B cell (primary cell): ENCODE measurements at regions not wholly inside any gene's neighbourhood (a gene's known extent, or its start where the extent isn't known, plus 50 kb on each side); places are given as distances from the start of the nearest gene placed in this dataset.

ENCODE experiments used
- ATAC-seq: fragments of 200-7000 bp; cut with Tn5 transposase; one replicate; pipeline ENCODE4 v1.10.0; 2021; ENCODE audit warnings: low read depth, mild to moderate bottlenecking, moderate number of reproducible peaks, moderate library complexity
- CTCF ChIA-PET: fragments of 350-600 bp; sonication (Branson Sonifier 250); formaldehyde crosslinking; loops from one replicate; lab custom pipeline; 2021; ENCODE audit warnings: antibody characterized with exemption, inconsistent platforms; lab: Charles Lee
- POLR2A ChIA-PET: fragments of 350-600 bp; sonication (Branson Sonifier 250); formaldehyde crosslinking; loops from one replicate; lab custom pipeline; 2021; ENCODE audit warnings: antibody characterized with exemption; lab: Charles Lee
- DNase-seq: peaks from one replicate; pipeline ENCODE4 v3.0.0; 2013
- H2AFZ ChIP-seq: 2 replicates; pipeline ENCODE4 v1.6.1; 2012; ENCODE audit warnings: mild to moderate bottlenecking, low read depth, low read length; ENCODE audit not compliant: insufficient read depth, poor library complexity, severe bottlenecking
- H3K27ac ChIP-seq, 2 donors: 1 replicate in 1 of 2; 2 replicates in 1 of 2; pipeline ENCODE4 v1.5.1; 2012 to 2013; ENCODE audit warnings: low read length in 2 of 2, mild to moderate bottlenecking in 2 of 2, moderate library complexity in 1 of 2
- H3K27me3 ChIP-seq, 4 experiments: fragments of 200-600 bp in 1 of 4; sonication (generic) in 1 of 4; replicated peaks in 1 of 4; 1 replicate in 2 of 4; 2 replicates in 2 of 4; pipeline versions ENCODE4 v1.6.1 to v1.7.0; 2013 to 2016; ENCODE audit warnings: low read length in 3 of 4, mild to moderate bottlenecking in 2 of 4, mixed read lengths in 1 of 4, moderate library complexity in 1 of 4; ENCODE audit not compliant: insufficient read depth in 4 of 4, control insufficient read depth in 3 of 4; ENCODE audit errors: control extremely low read depth in 1 of 4
- H3K36me3 ChIP-seq, 2 experiments: replicated peaks in 1 of 2; 1 replicate in 1 of 2; 2 replicates in 1 of 2; pipeline versions ENCODE4 v1.6.1 to v1.7.1; 2013; ENCODE audit warnings: low read length in 1 of 2; ENCODE audit not compliant: insufficient read depth in 2 of 2, control insufficient read depth in 1 of 2; ENCODE audit errors: control extremely low read depth in 1 of 2, extremely low read depth in 1 of 2
- H3K4me1 ChIP-seq, 2 donors: fragments of 200-600 bp in 1 of 2; sonication (generic) in 1 of 2; 1 replicate in 1 of 2; 2 replicates in 1 of 2; pipeline versions ENCODE4 v1.5.1 to v1.6.1; 2013 to 2017; ENCODE audit warnings: low read length in 2 of 2; ENCODE audit not compliant: control insufficient read depth in 2 of 2, insufficient read depth in 2 of 2
- H3K4me2 ChIP-seq: replicated peaks from 2 replicates; pipeline ENCODE3; 2012; ENCODE audit warnings: mild to moderate bottlenecking, low read depth, low read length; ENCODE audit not compliant: poor library complexity, severe bottlenecking
- H3K4me3 ChIP-seq, 5 experiments: fragments of 200-600 bp in 1 of 5; sonication (generic) in 1 of 5; 1 replicate in 3 of 5; 2 replicates in 2 of 5; pipeline versions ENCODE4 v1.5.1 to v1.7.0; 2011 to 2016; ENCODE audit warnings: low read length in 4 of 5, mild to moderate bottlenecking in 4 of 5, low read depth in 2 of 5, control low read depth in 1 of 5, moderate library complexity in 1 of 5; ENCODE audit not compliant: insufficient read depth in 1 of 5; ENCODE audit errors: control extremely low read depth in 1 of 5, extremely low read depth in 1 of 5
- H3K79me2 ChIP-seq: fragments of 200-600 bp; sonication (generic); one replicate; pipeline ENCODE4 v1.6.0; 2016; ENCODE audit warnings: low read length; ENCODE audit not compliant: control insufficient read depth, insufficient read depth
- H3K9ac ChIP-seq: fragments of 200-600 bp; sonication (generic); 2 replicates; pipeline ENCODE4 v1.6.1; 2017; ENCODE audit warnings: mild to moderate bottlenecking, low read length, moderate library complexity
- H3K9me3 ChIP-seq, 3 donors: one replicate each; pipeline versions ENCODE4 v1.6.1 to v1.7.1; 2013; ENCODE audit warnings: low read length in 2 of 3; ENCODE audit not compliant: control insufficient read depth in 2 of 3, insufficient read depth in 1 of 3; ENCODE audit errors: control extremely low read depth in 1 of 3
- H4K20me1 ChIP-seq: 2 replicates; pipeline ENCODE4 v1.6.0; 2012; ENCODE audit warnings: mild to moderate bottlenecking, low read length; ENCODE audit not compliant: insufficient read depth, control insufficient read depth, poor library complexity, severe bottlenecking
- H3K27ac Mint-ChIP-seq: one replicate; pipeline ENCODE4 v1.8.0; 2021; ENCODE audit warnings: mixed read lengths
- H3K27me3 Mint-ChIP-seq: one replicate; pipeline ENCODE4 v1.8.0; 2021; ENCODE audit warnings: mixed read lengths
- H3K4me1 Mint-ChIP-seq: one replicate; pipeline ENCODE4 v1.8.0; 2021; ENCODE audit warnings: mixed read lengths
- H3K4me3 Mint-ChIP-seq: one replicate; pipeline ENCODE4 v1.8.0; 2021; ENCODE audit warnings: mixed read lengths
- H3K9me3 Mint-ChIP-seq: one replicate; pipeline ENCODE4 v1.8.0; 2022; ENCODE audit warnings: mixed read lengths; ENCODE audit not compliant: insufficient read depth
- CTCF ChIP-seq: fragments of 200-600 bp; IDR thresholded peaks from one replicate; pipeline ENCODE4 v1.8.0; 2022; ENCODE audit warnings: antibody characterized with exemption, mild to moderate bottlenecking
- EZH2 ChIP-seq: IDR thresholded peaks from 2 replicates; pipeline ENCODE4 v1.6.1; 2012; ENCODE audit warnings: borderline replicate concordance, low read depth, mild to moderate bottlenecking, moderate library complexity, low read length; ENCODE audit not compliant: insufficient read depth, poor library complexity, severe bottlenecking
- WGBS: methylation state at CpG from one replicate; pipeline ENCODE4 v1.1.5; 2013; ENCODE audit warnings: missing lambda C conversion rate; ENCODE audit not compliant: insufficient coverage; 5-methylcytosine and 5-hydroxymethylcytosine counted together
- intact Hi-C: fragments of 100-400 bp; cut with micrococcal nuclease; formaldehyde crosslinking; loops from one replicate; pipeline ENCODE4 v1.10.0; 2022

GRCh38 chr2:185179743-185180142 is 558.9 kb upstream of the FSIP2 start:
- no peak for TF ChIP-seq EZH2
- no peaks in the 10 kb centered on the region for H3K27me3 Mint-ChIP-seq
- Histone ChIP-seq H3K4me1 (no peaks in the 10 kb centered on the region), H4K20me1 (no peaks in the 10 kb centered on the region), H3K27ac (no peak overlapping the region), H3K4me3 (no peak overlapping the region), H2AFZ (no peak overlapping the region), H3K79me2 (no peaks in the 10 kb centered on the region), H3K4me2 (no peak overlapping the region), H3K9me3 (no peaks in the 10 kb centered on the region), H3K27me3 (no peaks in the 10 kb centered on the region), H3K36me3 (no peaks in the 10 kb centered on the region), H3K9ac (no peak overlapping the region)
- no peak for DNase-seq
- no peak for ATAC-seq
- no peak overlapping the region for H3K27ac Mint-ChIP-seq
- no peak overlapping the region for H3K4me3 Mint-ChIP-seq
- no peaks in the 10 kb centered on the region for H3K9me3 Mint-ChIP-seq
- intact Hi-C loops: no loop called here
- no peaks in the 10 kb centered on the region for H3K4me1 Mint-ChIP-seq
- CTCF ChIA-PET: no interaction called here
- 80% methylated on average over 1 of the region's 3 CpGs for WGBS
- POLR2A ChIA-PET: no interaction called here

DNA sequence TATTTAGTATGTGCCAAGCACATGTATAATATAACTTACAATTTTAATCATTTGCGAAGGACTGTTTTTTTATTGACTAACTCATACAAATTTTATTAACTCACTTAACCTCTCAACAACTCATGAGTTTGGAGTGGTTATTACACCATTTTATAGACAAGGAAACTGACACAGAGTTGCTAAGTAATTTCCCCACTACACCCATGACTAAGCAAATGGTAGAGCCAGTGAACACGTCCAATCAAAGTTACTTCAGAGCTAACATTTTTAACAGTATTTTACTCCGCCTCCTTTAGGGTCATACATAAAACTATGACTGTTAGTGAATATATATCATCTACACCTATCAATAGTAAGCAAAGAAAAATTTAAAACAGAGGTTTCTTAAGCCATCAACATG is 556.7 kb upstream of the FSIP2 start:
- Mint-ChIP-seq H3K4me3 (no peak overlapping the region), H3K27ac (no peak overlapping the region), H3K27me3 (no peaks in the 10 kb centered on the region), H3K9me3 (no peaks in the 10 kb centered on the region), H3K4me1 (no peaks in the 10 kb centered on the region)
- H3K4me3 ChIP-seq: no peak overlapping the region
- WGBS: no CpG with 5 or more reads among the region's 3 CpGs
- TF ChIP-seq EZH2 (no peak), CTCF (no peak)
- H3K9ac ChIP-seq: no peak overlapping the region
- DNase-seq: no peak
- H2AFZ ChIP-seq: no peak overlapping the region
- ChIA-PET POLR2A (no interaction called here), CTCF (no interaction called here)
- peaks cover 0 to 8% (median 0%) of the 10 kb centered on the region in 3 donors for H3K9me3 ChIP-seq
- H3K36me3 ChIP-seq: no peaks in the 10 kb centered on the region
- H4K20me1 ChIP-seq: no peaks in the 10 kb centered on the region
- no peak for ATAC-seq
- H3K79me2 ChIP-seq: no peaks in the 10 kb centered on the region
- no peaks in the 10 kb centered on the region for H3K27me3 ChIP-seq
- H3K4me2 ChIP-seq: no peak overlapping the region
- intact Hi-C loops: no loop called here
- no peak overlapping the region for H3K27ac ChIP-seq
- H3K4me1 ChIP-seq: no peaks in the 10 kb centered on the region
